GM21528 (cell line): ENCODE measurements at regions not wholly inside any gene's neighbourhood (a gene's known extent, or its start where the extent isn't known, plus 50 kb on each side); places are given as distances from the start of the nearest gene placed in this dataset.
"Not testable (repeated sequence)": the region's sequence is repeated elsewhere in the genome, so short reads cannot be mapped to it uniquely, and the experiment has no call there.

ENCODE experiments used
- ATAC-seq: cut with Tn5 transposase; IDR thresholded peaks from one replicate; pipeline ENCODE4 v1.9.1; 2021; ENCODE audit warnings: mild to moderate bottlenecking, moderate library complexity; ENCODE audit not compliant: unreplicated experiment, low FRiP score

DNA sequence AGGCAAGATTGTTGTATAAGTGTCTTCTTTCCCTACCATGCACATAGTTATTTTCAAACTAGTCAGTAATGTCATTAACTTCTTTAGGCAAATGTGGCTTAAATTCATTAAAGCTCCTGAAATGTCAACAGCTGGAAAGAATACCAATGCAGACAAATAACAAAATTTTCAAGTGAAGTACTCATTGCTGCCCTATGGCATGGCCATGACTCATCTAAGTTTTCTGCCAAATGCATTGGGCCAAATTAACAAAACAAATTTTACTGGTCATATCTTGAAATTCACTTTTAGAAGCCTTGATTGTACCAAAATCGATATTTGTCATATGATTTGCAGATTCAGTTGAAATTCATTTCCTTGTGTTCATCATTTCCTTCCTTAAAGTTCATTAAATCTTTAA, 915.9 kb downstream of the SLC6A15 start:
- ATAC-seq = no peak

DNA sequence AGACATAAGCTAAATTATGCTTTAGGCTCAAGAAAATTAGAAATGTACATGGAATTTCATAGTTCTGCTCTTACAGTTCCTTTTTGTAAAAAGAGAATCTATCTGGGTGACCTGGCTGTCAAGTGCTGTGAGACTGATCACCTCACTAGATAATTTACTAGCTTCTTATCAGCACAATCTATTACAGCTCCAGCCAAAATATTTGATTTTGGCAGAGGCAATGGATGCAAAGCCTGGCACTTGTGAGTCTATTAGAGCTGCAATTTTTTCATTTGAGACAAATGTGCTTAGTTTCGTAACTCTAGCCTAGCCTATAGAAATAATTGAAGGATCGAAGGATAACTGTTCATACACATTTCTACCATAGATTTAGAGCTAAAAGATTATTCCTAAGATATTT, 927.5 kb downstream of the SLC6A15 start:
- no peak for ATAC-seq

DNA sequence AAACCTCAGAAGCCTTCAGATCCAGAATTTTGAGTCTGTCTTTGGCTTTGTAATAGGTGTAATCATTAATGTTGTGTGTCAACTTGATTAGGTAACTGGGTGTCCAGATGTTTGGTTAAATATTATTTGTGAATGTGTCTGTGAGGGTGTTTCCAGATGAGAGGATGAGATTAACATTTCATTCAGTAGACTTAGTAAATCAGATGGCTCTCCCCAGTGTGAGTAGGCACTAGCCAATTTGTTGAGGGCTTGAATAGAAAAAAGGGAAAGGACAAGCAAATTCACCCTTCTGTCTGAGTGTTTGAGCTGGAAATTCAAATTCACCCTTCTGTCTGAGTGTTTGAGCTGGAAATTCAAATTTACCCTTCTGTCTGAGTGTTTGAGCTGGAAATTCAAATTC, 932.2 kb downstream of the SLC6A15 start:
- no peak for ATAC-seq

DNA sequence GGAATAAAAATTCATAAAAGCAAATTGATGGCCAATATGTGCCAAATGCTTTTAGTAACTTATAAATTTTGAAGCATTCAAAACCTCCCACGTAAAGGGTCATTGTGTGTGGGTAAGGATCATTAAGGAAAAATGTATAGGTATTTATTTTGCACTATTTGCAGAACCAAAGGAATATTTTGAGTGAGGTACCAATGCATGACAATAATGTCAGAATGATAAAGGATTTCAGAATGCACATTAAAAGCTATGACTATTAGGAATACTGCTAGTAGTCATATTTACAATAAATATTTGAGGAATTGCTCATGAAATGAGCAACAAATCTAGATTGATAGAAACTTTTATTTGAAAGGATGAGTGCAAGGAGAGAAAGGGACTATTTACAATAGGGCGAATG, 932.8 kb downstream of the SLC6A15 start:
- no peak for ATAC-seq

DNA sequence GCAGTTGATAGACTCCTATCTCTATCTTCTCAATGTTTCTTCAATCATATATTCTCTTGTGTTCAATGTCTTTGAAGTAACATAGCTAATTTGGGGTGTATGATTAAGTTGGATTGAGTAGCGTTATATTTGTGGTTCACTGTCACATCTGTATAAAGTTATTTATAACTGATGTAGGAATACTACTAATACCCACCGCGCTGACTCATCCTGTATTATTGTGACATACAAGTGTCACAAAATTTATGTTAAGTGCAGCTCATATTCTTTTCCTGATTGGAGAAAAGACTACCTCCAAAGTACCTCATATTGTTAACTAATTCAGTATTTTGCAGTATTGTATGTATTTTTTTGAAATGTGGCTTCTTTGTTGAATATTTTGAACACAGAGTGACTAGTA, 940.8 kb downstream of the SLC6A15 start:
- no peak for ATAC-seq

DNA sequence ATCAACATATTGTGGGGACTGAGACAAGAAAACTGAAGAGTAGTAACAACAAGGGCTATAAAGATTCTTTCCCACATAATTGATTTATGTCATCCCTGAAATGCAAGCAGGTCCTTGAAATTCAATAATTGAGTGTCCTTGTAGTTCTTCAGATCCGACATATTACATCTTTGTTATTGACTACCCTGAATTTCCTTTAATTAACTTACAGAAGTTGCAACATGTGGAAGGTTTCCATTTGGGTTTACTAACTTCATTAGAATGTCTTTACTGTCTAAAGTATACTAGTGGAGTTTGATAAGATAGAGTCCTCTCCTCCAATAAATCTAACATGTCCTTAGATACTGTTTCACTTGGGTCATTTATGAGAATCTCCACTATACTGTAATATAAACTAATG, 951.8 kb downstream of the SLC6A15 start:
- ATAC-seq = no peak

DNA sequence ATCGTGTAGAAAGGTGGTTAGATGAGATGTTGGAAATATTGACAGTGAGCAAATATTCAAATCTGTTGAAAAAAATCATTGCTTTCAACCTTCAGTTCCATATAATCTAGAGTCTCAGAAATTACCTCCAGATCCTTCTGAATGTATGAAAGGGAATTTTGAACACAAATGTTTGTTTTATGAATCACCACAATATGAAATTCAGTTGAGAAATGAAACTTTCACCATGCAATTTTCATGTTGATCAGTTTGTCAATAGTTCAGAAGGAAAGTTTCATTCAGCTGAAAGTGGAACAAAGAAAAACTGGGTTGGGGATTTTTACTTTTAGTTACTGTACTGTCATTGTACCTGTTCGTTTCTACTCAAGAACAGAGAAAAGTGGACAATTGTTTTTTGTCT, 953.6 kb downstream of the SLC6A15 start:
- no peak for ATAC-seq

DNA sequence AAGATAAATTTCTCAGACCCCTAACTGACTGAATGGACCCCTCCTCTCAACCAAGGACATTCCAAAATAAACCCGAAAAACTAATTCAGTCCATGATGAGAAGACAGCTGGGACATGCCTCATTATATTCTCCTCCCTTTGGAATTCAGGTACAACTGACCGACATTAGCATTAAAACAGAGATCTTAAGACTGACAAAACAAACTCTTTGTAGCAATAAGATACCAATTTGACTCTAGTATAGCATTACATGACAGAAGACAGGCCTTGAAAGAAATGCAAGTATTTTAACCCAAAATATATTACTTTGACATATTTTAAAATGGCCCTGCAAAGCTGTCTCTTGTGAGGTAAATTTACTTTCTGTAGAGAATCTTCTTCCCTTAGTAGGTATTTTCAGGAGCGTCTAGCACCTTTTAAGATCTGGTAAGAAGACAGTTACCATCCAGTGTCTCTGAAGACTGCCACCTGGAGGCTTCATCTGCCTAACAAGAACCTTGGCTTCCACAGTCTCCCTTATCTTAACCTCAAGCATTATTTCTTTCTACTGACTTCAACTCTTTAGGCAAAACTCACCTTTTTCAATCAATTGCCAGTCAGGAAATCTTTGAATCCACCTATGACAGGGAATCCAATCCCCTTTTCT, 957.5 kb downstream of the SLC6A15 start:
- no peak for ATAC-seq

DNA sequence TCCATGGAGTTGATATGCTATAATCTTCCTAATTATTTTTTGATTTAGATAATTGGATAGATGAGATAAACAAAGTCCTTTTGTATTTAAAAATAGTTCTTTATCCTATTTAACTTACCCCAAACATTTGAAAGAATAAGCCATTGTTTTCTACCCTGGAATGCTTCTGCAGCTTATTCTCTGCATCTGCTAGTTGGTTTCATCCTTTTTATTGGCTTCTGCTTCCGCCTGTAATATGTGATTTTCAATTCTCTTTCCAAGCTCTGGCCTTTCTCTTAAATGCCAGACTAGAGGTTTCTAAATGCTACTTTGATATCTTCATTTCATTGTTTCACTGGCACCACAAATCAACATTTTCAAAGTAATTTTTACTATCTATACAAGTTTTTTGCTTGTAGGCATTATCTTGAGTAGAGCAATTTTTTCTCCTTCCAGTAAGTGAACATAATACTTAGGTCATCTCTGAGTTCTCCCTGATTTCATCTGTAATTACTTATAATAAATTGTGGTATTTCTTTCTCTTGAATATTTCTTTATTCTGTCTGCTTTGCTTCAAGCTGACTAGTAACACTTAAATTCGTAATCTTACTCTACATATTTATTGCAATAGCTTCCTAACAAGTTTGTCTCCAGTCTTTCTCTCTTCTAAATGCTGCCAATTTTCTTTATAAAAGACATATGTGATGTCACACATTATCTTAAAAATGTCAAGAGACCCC, 958.4 kb downstream of the SLC6A15 start:
- ATAC-seq = no peak

DNA sequence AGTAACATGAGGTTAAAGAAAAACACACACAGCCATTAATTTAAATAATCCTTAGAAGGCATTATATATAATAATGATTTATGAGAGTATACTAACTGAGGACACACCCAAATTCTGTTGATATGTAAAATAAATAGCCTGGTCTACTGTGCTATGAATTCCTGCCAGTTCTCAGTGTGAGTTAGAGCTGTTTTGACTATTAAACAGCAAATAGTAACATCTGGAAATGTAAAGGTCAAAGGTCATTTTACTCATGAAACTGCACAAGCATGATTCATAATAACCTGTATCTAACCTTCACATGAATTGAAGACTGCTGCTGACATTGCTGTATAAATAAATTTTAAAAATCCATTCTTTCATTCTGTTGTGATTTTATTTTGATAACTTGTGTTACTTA, 966.7 kb downstream of the SLC6A15 start:
- ATAC-seq = no peak

DNA sequence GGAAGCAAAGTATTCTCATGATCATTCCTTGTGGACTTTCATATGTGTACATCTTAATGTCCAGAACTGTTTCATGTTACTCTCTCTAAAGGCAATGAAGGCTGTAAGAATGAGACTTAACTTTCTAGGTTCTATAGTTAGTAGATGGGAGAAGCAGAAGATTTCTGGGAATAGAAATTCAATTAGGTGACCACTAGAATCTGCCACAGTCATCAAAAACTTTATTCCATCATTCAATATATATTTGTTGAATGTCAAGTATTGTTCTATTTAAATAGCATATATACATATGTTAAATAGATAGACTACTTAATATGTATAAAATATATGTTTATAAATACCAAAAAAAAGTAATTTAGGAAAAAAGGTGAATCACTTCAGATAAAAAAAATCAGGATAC, 972.9 kb downstream of the SLC6A15 start:
- ATAC-seq = no peak

DNA sequence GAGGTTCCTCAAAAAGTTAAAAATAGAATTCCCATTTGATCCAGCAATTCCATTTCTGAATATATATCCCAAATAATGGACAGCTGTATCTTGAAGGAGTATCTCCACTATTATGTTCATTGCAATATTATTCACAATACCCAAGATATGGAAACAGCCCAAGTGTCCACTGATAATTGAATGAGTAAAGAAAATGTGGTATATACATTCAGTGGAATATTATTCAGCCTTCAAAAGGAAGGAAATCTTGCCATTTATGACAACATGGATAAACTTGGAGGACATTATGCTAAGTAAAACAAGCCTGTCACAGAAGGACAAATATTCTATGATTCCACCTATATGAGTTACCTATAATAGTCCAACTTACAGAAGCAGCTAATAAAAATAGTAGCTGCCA, 979.0 kb downstream of the SLC6A15 start:
- ATAC-seq = no peak

DNA sequence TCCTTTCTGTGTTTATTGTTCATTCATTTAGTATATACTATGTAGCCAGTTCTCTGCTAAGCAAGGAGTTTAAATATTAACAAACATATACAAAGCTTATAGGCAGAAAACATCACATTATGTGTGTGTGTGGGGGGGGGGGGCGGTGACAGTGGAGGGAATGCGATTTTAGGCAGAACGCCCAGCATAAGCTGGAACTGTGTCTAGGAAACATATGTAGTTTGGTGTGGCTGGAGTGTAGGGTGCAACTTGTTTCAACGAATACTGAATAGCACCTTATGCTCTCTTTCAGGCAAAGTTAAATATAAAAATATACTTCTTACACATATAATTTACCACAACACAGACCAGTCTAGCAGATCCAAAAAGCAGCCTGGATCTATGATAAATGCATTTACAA, 980.6 kb downstream of the SLC6A15 start:
- no peak for ATAC-seq

DNA sequence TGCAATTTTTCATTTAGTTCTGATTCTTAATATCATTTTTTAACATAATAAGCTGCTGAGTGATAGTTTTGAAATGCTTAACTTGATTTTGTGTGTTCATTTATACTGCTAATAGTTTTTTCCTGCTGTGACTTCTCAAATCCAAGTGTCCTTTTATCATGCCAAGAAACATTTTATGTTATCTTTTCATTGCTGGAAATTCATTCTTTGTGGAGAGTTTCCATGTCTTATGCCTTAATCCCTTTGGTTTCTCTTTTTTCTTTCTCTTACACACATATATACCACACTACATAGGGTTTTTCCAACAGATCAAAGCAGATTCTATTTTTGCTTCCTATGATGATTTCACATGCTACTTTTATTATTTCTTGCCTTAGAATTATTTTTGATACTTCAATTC, 981.1 kb downstream of the SLC6A15 start:
- ATAC-seq = no peak

DNA sequence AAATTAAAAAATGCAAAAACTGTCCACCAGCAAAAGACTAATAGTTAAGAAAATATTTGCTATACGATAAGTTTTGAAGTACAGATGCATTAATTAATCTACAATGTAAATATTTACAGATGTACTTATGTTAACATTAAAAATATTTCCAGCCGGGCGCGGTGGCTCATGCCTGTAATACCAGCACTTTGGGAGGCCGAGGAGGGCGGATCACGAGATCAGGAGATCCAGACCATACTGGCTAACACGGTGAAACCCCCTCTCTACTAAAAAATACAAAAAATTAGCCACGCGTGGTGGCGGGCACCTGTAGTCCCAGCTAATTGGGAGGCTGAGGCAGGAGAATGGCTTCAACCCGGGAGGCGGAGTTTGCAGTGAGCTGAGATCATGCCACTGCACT, 982.8 kb downstream of the SLC6A15 start:
- not testable (repeated sequence) for ATAC-seq

DNA sequence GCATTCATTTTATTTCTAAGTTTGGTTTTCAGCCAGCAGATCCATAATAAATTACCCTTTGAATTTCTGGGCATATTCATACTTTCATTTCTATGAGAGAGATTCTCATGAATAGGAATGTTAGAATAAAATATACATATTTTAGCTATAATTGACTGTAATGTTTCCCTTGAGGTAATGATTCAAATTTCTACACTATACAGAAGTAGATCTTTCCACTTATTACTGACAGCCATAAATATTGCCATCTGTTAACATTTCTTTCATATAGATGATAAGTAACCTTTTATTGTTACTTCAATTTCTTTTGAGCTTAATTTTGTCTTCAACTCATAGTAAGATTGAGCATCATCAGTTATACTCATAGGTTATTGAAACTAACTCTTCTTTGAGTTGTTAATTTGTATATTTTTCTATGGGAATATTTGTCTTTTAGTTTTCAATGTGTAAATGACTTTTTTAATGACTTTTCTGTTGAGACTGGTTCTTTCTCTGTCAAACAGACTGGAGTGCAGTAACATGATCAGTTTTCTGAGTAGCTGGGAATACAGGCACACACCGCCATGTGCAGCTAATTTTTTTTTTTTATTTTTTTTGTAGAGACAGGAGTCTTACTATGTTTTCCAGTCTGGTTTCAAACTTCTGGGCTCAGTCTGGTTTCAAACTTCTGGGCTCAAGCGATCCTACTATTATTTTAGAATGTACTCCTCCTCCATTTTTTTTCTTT, 991.6 kb downstream of the SLC6A15 start:
- no peak for ATAC-seq

DNA sequence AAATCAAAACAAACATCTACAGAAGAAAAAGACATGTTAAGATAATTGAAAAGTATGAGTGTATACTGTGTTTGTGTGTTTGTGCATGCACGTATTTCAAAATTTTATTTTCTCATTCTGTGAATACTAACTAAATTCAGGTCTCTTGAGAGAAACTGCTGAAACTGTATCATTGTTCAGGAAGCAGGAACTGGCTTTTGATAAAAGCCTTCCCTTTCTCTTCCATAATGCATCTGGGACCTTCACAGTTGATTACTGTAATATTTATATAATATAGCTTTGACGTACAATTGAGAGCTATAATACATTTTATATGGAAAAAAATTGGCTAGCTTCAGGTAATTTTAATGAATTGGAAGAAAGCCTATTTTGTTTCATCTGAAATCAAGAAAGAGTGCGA, 993.5 kb downstream of the SLC6A15 start:
- no peak for ATAC-seq

DNA sequence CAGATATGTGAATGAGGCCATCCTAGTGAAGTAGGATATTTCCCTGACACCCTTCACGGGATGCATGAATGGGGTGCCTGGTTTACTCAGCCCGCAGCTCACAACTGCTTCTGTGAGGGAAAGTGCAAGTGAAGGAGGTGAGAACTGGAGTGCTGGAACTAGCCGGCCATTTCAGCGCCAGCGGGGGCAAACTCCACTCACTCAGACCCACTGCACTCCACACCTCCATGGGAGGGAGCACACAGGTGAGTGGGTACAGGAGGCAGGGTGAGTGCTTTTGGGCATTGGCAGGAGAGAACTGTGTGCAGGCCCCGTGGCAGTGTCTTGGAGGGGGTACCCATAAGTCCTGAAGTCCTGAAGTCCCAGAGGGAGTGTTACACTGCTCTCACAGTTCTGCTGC, 1008.4 kb downstream of the SLC6A15 start:
- ATAC-seq = no peak

DNA sequence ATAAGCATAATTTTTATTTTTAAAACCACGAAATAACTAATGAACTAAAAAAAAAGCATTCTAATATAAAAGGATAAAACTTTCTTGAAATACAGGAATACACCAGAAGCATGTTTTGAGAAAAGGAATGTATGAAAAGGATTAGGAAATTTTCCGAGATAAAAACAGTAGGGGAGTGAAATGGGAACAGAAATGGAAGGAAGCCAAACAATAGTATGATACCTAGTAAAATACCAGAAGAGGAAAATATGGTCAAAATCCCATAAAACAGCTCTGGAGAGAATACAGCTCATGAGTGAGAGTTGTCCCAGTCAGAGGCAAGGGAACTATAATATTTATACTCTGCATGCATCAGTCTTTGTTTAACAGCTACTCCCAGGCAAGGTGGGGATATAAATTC, 1016.2 kb downstream of the SLC6A15 start:
- ATAC-seq = no peak

DNA sequence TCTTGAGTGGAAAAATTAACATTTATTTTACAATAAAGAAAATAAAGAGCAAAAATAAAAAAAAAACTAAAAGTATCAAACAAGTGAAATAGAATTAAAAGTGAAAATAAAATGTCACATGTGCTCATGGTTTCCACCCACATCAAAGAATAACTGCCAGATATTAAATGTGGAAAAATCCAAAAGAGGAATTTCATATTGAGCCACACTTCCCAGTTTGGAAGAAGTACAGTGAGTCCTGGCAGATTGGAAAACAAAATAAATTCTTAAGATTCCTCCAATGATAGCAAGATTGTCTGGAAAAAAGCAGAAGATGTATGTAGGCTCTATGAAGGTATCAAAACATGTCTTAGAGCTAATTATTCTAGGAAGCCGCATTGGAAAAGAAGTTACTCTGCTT, 1019.5 kb downstream of the SLC6A15 start:
- no peak for ATAC-seq

DNA sequence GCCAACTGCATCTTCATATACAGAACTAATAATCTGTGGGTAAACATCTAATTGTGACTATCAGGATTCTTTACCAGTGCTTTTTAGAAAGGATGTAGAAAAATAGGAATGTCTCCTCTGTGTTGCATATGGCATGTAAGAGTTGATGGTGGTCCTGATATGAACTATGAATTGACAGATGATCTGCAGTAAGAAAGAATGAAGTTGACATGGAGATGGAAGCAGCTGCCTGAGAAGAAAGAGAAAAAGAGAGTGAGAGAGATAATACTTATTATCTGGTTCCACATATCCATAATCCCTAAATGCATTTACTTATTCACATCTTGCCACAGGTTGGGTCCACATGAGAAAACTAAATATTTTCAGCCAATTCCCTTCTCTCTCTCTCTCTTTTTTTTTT, 1022.9 kb downstream of the SLC6A15 start:
- ATAC-seq = no peak

DNA sequence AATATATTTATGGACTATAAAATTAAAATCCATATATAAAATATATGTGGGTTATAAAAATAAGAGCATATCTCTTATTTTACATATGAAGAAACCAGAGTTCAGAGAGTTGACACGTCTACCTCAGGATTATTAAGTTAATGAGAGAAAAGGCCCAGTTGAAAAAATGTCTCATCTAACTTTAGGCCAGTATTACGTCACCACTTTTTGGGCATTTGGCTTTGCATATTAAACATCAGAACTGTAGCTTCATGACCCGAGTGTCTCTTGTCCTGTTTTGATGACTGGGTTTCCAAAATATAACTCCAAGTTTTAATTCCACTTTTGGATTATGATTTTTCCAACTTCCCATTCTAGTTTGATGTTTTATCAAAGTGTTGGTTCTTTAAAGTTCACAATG, 1026.1 kb downstream of the SLC6A15 start:
- no peak for ATAC-seq
